GM12874 (cell line): ENCODE measurements at regions not wholly inside any gene's neighbourhood (a gene's known extent, or its start where the extent isn't known, plus 50 kb on each side); places are given as distances from the start of the nearest gene placed in this dataset.

Experiments
- CTCF ChIP-seq: IDR thresholded peaks from 2 replicates; pipeline ENCODE4 v1.5.1; 2011; ENCODE audit warnings: low read depth, mild to moderate bottlenecking, control low read depth, low read length, moderate library complexity; ENCODE audit not compliant: insufficient read depth

- TF ChIP-seq CTCF, result no peak
These were observed 414.4 kb upstream of the SALL3 start for GRCh38 chr18:78565240-78565639.

GRCh38 chr18:78566065-78566464 is 413.6 kb upstream of the SALL3 start:
- no peak for TF ChIP-seq CTCF

GRCh38 chr18:78566720-78567119 is 412.9 kb upstream of the SALL3 start:
- no peak for TF ChIP-seq CTCF

- no peak for TF ChIP-seq CTCF
These were observed 408.4 kb upstream of the SALL3 start for GRCh38 chr18:78571063-78571785.

GRCh38 chr18:78571831-78572347 is 407.7 kb upstream of the SALL3 start:
- no peak for TF ChIP-seq CTCF

GRCh38 chr18:78573773-78574172 is 405.8 kb upstream of the SALL3 start:
- no peak for TF ChIP-seq CTCF

- no peak for TF ChIP-seq CTCF
These were observed 402.7 kb upstream of the SALL3 start for GRCh38 chr18:78576967-78577366.
